ENCODE measurements at regions not wholly inside any gene's neighbourhood (a gene's known extent, or its start where the extent isn't known, plus 50 kb on each side); places are given as distances from the start of the nearest gene placed in this dataset.

DNA sequence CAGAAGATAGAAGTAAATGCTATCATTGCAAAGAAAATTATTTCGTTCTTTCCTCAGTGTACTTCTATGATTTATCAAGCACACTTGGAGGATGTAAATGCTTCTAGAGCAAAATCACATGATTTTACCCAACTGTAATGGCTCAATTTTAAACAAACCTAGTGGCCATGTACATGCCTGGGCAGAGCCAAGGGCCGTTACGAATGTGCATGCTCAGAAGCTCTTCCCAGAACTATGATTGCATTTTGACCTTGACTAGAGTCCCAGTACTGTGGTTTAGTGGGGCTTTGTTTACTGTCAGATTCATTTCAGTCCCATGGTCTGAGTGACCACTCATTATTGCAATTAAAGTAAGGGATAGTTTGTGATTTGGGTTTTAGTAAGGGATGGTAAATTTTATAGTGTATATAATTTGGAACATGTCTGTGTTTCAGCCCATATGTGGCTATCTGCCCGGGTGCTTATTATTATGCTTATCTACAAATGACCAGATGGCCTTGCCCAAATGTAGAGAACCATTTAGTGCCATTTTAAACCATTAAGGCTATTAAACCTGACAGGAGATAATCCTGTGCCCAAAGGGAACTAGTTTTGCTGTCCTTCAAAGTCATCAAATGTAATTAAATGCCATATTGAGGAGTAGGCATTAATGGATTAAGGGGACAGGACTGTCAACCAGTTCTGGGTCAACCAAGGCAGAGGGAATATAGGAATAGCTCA, 239.1 kb downstream of the ICOS start:
- no peaks in the 10 kb centered on the region for H3K4me1 ChIP-seq (ENCODE audit: insufficient read depth)
- DNase-seq (ENCODE audit: extremely low spot score): no peak
- H3K27ac ChIP-seq (ENCODE audit: low read depth): no peak overlapping the region
- 69% methylated on average over 4 of the region's 4 CpGs for WGBS
- no peaks in the 10 kb centered on the region for H3K36me3 ChIP-seq (ENCODE audit: insufficient read depth)
- H3K4me3 ChIP-seq (ENCODE audit: low read depth, low read length): no peak overlapping the region

DNA sequence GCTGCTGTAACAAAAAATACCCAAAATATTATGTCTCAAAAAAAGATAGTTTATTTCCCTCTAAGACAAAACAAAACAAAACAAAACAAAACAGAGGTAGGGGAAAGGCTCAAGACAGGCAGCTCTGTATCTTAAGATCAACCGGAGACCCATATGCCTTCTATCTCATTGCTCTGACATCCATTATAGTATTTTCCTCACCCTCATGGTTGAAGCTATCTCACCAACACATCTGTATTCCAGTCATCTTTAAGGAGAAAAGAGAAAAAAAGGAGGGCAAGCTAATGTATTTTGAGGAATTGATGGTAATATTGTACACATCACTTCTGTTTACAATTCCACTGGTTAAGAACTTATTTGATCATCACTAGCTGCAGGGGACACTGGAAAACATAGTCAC, 239.7 kb downstream of the ICOS start:
- H3K4me1 ChIP-seq (ENCODE audit: insufficient read depth): no peaks in the 10 kb centered on the region
- H3K36me3 ChIP-seq (ENCODE audit: insufficient read depth): no peaks in the 10 kb centered on the region
- no peak overlapping the region for H3K27ac ChIP-seq (ENCODE audit: low read depth)
- WGBS: 98% methylated on average over 1 of the region's 1 CpG
- H3K4me3 ChIP-seq (ENCODE audit: low read depth, low read length): no peak overlapping the region
- no peak for DNase-seq (ENCODE audit: extremely low spot score)

DNA sequence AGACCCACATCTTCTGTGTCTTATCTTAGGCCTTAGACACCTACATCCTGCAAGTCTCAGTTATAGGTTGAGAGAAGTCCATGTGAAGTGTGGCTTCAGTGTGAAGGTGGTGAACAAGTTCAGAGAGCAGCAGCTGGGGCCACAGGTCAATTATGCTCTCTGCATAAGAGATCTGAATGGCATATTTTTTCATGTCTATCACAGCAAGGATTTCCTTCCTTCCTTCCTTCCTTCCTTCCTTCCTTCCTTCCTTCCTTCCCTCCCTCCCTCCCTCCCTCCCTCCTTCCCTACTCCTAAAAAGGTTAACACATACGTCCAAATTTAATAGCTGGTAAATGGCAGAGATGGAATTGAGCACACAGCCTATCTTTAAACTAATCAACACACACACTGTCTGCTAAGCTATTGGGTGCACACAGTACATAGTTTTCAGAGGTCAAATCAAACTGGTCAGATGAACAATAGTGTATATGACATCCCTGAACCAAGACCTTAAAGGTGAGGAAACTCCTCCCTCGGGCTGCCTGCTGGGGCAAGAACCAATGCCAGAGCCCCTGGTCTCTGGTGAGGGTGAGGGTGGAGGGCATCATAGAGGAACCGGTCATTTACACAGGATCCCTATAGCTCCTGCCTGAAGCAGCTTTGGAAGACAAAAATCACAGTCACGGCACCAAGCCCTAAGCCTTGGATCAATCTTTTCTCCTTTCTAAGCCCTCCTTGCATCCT, 240.9 kb downstream of the ICOS start:
- Histone ChIP-seq H3K4me1 (ENCODE audit: insufficient read depth) (no peaks in the 10 kb centered on the region), H3K27ac (ENCODE audit: low read depth) (no peak overlapping the region), H3K36me3 (ENCODE audit: insufficient read depth) (no peaks in the 10 kb centered on the region), H3K4me3 (ENCODE audit: low read depth, low read length) (no peak overlapping the region)
- no peak for DNase-seq (ENCODE audit: extremely low spot score)
- 86% methylated on average over 4 of the region's 4 CpGs for WGBS

DNA sequence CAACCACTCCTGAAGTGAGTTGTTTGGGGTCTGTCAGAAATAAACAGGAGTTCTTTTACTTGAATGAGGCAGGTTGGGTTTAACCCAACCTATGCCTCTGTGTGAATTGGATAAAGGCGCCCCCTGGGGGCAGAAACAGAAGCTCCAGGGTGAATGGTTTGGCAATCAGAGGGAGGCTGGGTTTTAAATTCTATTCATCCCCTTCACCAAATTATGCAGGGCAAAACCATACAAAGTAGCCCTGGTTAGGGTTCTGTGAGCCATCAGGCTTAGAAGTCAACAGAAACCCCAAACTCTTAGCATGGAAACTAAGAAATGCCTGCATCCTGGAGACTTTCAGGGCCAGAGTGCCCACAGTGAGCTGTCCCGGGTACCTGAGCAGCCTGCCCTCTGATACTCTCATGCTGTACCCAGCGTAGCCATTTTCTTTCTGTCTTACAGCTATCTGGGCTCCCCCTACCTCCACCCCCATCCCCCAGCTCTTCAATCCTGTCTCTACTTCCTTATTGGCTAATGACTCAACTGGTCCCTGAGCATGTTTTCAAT, 241.5 kb downstream of the ICOS start:
- DNase-seq (ENCODE audit: extremely low spot score): no peak
- no peak overlapping the region for H3K4me3 ChIP-seq (ENCODE audit: low read depth, low read length)
- no peaks in the 10 kb centered on the region for H3K36me3 ChIP-seq (ENCODE audit: insufficient read depth)
- no peak overlapping the region for H3K27ac ChIP-seq (ENCODE audit: low read depth)
- 63% methylated on average over 3 of the region's 3 CpGs for WGBS
- no peaks in the 10 kb centered on the region for H3K4me1 ChIP-seq (ENCODE audit: insufficient read depth)

DNA sequence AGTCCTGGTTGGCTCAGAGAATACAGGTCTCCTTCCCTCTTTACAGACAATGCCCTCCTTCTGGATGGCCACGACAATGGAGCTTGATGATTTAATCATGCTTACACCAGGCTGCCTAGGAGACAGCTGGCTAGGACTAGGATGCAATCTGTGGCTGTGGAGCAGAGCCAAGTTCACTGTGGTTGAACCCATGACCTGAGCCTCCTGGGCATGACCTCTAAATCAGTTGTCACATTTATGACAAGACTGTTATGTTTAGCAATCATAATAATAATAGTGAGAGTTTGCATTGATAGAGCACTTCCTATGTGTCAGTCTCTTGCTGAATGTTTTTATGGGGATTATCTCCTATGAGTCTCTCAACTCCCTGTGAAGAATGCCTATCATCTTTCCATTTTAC, 244.1 kb downstream of the ICOS start:
- Histone ChIP-seq H3K4me3 (ENCODE audit: low read depth, low read length) (no peak overlapping the region), H3K27ac (ENCODE audit: low read depth) (no peak overlapping the region), H3K4me1 (ENCODE audit: insufficient read depth) (no peaks in the 10 kb centered on the region), H3K36me3 (ENCODE audit: insufficient read depth) (no peaks in the 10 kb centered on the region)
- 68% methylated on average over 1 of the region's 1 CpG for WGBS
- no peak for DNase-seq (ENCODE audit: extremely low spot score)

DNA sequence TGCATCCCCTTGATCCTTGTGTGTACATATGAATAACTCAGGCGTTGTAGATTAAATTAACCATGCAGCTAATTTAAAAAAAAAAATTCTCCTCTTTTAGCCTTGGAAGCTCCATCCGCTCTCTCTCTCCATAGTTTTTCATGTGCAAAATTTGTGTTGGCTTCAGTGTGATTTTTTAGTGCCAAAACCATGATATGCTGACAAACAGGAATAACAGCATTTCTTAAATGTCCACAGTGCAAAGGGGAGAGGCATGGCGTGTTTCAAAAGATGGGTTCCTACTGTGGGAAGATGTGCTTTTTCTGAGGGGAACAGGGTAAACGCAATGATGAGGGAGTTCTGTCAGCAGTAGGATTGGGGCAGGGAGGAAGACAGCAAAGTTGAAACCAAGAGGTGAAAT, 247.0 kb downstream of the ICOS start:
- 52% methylated on average over 4 of the region's 4 CpGs for WGBS
- H3K4me3 ChIP-seq (ENCODE audit: low read depth, low read length): no peak overlapping the region
- H3K4me1 ChIP-seq (ENCODE audit: insufficient read depth): no peaks in the 10 kb centered on the region
- no peak overlapping the region for H3K27ac ChIP-seq (ENCODE audit: low read depth)
- no peaks in the 10 kb centered on the region for H3K36me3 ChIP-seq (ENCODE audit: insufficient read depth)
- no peak for DNase-seq (ENCODE audit: extremely low spot score)

DNA sequence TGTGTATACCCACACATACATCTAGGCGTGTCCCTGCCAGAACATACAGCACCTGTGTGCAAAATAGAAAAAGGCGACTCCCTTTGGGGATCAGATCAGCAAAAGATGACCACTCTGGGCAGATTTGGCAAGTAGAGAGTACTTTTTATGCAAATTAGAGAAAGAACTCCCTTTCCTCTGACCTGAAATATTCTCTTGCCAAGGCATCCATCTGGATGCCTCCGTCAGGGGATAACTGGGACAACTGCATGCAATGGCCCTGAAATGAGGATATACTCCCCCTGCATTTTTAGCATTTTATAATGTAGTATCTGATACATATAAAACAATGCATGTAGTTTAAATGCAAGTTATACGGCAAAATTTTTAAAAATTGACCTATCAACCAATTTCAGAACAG, 247.7 kb downstream of the ICOS start:
- 85% methylated on average over 4 of the region's 4 CpGs for WGBS
- no peaks in the 10 kb centered on the region for H3K36me3 ChIP-seq (ENCODE audit: insufficient read depth)
- no peaks in the 10 kb centered on the region for H3K4me1 ChIP-seq (ENCODE audit: insufficient read depth)

DNA sequence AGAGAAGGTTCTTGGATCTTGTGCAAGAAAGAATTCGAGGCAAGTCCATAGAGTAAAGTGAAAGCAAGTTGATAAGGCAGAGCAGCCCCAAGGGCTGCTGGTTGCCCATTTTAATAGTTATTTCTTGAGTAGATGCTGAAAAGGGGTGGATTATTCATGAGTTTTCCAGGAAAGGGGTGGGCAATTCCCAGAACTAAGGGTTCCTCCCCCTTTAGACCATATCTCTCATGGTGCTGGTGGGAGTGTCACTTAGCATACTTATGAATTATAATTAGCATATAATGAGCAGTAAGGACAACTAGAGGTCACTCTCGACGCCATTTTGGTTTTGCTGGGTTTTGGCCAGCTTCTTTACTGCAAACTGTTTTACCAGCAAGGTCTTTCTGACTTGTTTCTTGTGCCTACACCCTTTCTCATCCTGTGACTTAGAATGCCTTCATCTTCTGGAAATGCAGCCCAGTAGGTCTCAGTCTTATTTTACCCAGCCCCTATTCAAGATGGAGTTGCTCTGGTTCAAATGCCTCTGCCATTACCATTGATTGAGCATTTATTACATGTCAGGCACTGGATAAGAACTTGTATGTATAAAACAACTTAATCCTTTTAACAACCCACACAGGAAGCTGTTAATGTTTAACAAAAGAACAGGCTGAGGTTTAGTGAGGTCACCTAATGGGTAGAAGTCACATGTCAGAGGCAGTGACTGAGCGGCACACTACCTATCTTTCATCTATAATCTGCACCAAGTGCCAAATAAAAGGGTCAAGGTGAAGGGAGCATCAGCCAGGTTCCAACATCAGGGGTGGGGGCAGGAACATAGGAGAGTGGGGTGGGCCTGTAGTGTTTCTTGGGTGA, 250.9 kb downstream of the ICOS start:
- Histone ChIP-seq H3K4me3 (ENCODE audit: low read depth, low read length) (no peak overlapping the region), H3K27ac (ENCODE audit: low read depth) (no peak overlapping the region), H3K36me3 (ENCODE audit: insufficient read depth) (no peaks in the 10 kb centered on the region), H3K4me1 (ENCODE audit: insufficient read depth) (no peaks in the 10 kb centered on the region)
- no peak for DNase-seq (ENCODE audit: extremely low spot score)
- 88% methylated on average over 4 of the region's 4 CpGs for whole genome bisulfite sequencing

More for the DNA sequence above, 247.7 kb downstream of the ICOS start:
- Histone ChIP-seq H3K27ac (ENCODE audit: low read depth) (no peak overlapping the region), H3K4me3 (ENCODE audit: low read depth, low read length) (no peak overlapping the region)
- DNase-seq (ENCODE audit: extremely low spot score): no peak

DNA sequence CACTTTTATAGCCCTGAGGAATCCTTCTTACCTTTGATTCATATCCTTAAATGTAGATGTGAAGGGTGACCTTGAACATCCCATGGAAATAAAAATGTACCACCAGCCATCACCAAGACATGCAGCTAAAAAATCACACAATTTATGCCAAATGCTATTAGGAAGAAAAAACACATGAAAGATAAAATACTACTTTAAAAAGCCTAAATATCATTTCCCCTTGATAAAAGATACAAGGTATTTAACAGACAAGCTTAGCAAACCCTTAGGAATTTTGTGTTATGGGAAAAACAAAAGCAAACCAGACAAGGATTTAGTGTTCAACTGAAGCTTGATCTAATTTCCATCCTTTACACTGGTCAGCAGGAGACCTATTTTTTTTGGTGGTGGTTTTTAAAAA, 255.0 kb downstream of the ICOS start:
- Histone ChIP-seq H3K27ac (ENCODE audit: low read depth) (no peak overlapping the region), H3K4me3 (ENCODE audit: low read depth, low read length) (no peak overlapping the region), H3K4me1 (ENCODE audit: insufficient read depth) (no peaks in the 10 kb centered on the region), H3K36me3 (ENCODE audit: insufficient read depth) (no peaks in the 10 kb centered on the region)
- no peak for DNase-seq (ENCODE audit: extremely low spot score)

DNA sequence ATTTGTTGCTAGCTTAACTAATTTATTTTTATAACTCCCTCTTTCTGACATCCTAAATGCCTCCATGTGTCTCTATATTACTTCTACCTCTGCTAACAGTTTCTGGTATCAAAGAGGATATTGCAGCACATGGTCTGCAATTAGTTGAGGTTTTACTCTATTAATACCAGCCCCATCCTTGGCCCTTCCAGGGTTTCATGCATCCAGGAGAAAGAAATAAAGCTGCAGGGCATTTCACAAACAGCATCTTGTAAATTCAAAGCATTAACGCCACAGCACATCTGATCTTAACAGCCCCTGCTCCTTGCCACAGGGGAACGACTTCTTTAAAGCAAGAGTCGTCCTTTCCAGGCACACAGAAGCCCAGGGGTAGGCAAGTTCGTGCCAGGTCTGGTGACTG, 258.9 kb downstream of the ICOS start:
- no peak for DNase-seq (ENCODE audit: extremely low spot score)
- WGBS: 84% methylated on average over 4 of the region's 4 CpGs
- no peaks in the 10 kb centered on the region for H3K36me3 ChIP-seq (ENCODE audit: insufficient read depth)
- no peak overlapping the region for H3K27ac ChIP-seq (ENCODE audit: low read depth)
- H3K4me3 ChIP-seq (ENCODE audit: low read depth, low read length): no peak overlapping the region
- H3K4me1 ChIP-seq (ENCODE audit: insufficient read depth): no peaks in the 10 kb centered on the region

DNA sequence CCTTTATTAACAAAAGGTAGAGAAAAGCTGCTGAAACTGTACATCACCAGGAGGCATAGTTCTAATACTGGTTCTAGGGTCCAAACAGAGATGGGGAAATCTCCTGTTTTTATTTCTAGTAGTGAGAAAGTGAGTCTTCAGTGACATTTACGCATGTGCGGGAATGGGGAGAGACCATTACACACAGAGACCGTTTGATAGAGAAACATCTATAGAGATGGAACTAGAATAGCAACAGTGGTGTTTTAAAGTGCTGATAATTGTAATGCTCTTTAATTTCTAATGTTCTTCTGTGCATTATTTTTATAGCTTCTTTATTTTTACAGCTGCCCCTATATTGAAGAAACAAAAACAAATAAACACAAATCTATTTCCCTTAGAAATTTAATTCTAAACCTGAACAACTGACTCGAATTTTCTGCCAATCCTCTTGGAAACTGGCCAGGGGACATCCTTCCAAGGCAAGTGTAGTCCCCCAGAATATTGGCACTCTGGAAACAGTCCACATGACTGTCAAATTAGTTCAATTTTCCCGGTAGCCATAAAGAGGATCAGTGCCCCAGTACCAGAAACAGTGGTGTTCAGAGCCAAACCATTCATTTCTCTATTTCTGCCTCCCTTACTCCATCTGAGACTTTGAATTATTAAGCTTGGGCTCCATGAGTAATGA, 260.9 kb downstream of the ICOS start:
- 70% methylated on average over 5 of the region's 5 CpGs for WGBS
- DNase-seq (ENCODE audit: extremely low spot score): no peak
- no peak overlapping the region for H3K27ac ChIP-seq (ENCODE audit: low read depth)

DNA sequence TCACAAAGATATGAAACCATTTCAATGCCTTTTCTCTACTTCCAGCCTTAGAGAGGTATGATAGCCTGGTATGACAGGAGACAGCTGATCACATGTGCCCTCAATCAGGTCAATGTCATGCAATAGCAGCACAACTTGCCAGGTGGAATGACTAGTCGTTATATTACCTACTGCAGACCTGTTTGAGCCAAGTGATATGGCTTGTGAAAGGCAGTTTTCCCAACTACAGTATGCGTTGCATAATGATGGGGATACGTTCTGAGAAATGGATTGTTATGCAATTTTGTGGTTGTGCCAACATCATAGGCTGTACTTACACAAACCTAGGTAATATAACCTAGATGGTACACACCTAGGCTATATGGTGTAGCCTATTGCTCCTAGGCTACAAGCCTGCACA, 262.8 kb downstream of the ICOS start:
- Histone ChIP-seq H3K4me3 (ENCODE audit: low read depth, low read length) (no peak overlapping the region), H3K36me3 (ENCODE audit: insufficient read depth) (no peaks in the 10 kb centered on the region), H3K4me1 (ENCODE audit: insufficient read depth) (no peaks in the 10 kb centered on the region), H3K27ac (ENCODE audit: low read depth) (no peak overlapping the region)
- 88% methylated on average over 3 of the region's 3 CpGs for WGBS
- no peak for DNase-seq (ENCODE audit: extremely low spot score)

More for the DNA sequence above, 260.9 kb downstream of the ICOS start:
- H3K4me1 ChIP-seq (ENCODE audit: insufficient read depth): no peaks in the 10 kb centered on the region
- H3K4me3 ChIP-seq (ENCODE audit: low read depth, low read length): no peak overlapping the region
- no peaks in the 10 kb centered on the region for H3K36me3 ChIP-seq (ENCODE audit: insufficient read depth)

DNA sequence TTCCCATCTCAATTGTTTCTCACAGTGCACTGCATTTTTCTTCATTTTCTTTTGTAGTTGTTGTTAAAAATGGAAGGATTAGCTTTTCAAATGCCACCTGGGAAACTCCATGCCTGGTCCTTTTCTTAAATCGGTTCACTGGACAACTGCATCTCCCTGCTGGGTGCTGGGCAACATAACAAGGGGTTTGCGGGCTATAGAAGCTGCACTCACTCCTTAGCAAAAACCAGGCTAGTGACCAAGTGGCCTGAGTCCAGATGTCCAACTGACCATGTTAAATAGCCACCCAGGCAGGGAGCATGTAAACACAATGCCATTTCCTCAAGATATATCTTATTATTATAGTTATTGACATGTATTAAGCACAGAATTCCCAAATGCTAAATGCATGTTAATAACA, 264.9 kb downstream of the ICOS start:
- Histone ChIP-seq H3K36me3 (ENCODE audit: insufficient read depth) (no peaks in the 10 kb centered on the region), H3K4me3 (ENCODE audit: low read depth, low read length) (no peak overlapping the region), H3K4me1 (ENCODE audit: insufficient read depth) (no peaks in the 10 kb centered on the region), H3K27ac (ENCODE audit: low read depth) (no peak overlapping the region)
- DNase-seq (ENCODE audit: extremely low spot score): no peak
- 86% methylated on average over 2 of the region's 2 CpGs for WGBS
